OCI-LY3 (cell line): ENCODE measurements at regions not wholly inside any gene's neighbourhood (a gene's known extent, or its start where the extent isn't known, plus 50 kb on each side); places are given as distances from the start of the nearest gene placed in this dataset.

ENCODE experiments used
- H2AFZ ChIP-seq: fragments of 200-600, 300-600 bp; shearing (Covaris generic); 2 replicates; pipeline ENCODE4 v1.6.0; 2014; ENCODE audit warnings: antibody characterized with exemption, low read depth, low read length
- H3K27ac ChIP-seq: fragments of 200-600, 300-600 bp; sonication (generic); 2 replicates; pipeline ENCODE4 v1.5.1; 2014; ENCODE audit warnings: mild to moderate bottlenecking, low read length, moderate library complexity, mixed read lengths
- H3K27me3 ChIP-seq: fragments of 200-600, 300-600 bp; sonication (generic); 2 replicates; pipeline ENCODE4 v1.6.1; 2014; ENCODE audit warnings: low read depth, low read length, mixed read lengths
- H3K36me3 ChIP-seq: fragments of 200-600, 300-600 bp; sonication (generic); replicated peaks from 2 replicates; pipeline ENCODE3; 2014; ENCODE audit warnings: low read depth, low read length, mixed read lengths
- H3K4me1 ChIP-seq: fragments of 300-600, 200-600 bp; sonication (generic); 2 replicates; pipeline ENCODE4 v1.6.1; 2014; ENCODE audit warnings: low read length, mixed read lengths
- H3K4me2 ChIP-seq: fragments of 200-600, 300-600 bp; sonication (generic); 2 replicates; pipeline ENCODE4 v1.6.1; 2014; ENCODE audit warnings: low read length, mixed read lengths
- H3K4me3 ChIP-seq: fragments of 300-600, 200-600 bp; sonication (generic); 2 replicates; pipeline ENCODE4 v1.5.1; 2014; ENCODE audit warnings: antibody characterized with exemption, mild to moderate bottlenecking, low read length, moderate library complexity
- H3K79me2 ChIP-seq: fragments of 300-600, 200-600 bp; shearing (Covaris generic); 2 replicates; pipeline ENCODE4 v1.6.1; 2014; ENCODE audit warnings: mild to moderate bottlenecking, low read length, mixed read lengths
- H3K9ac ChIP-seq: fragments of 300-600, 200-600 bp; shearing (Covaris generic); 2 replicates; pipeline ENCODE4 v1.6.0; 2014; ENCODE audit warnings: mild to moderate bottlenecking, low read length, moderate library complexity
- H3K9me3 ChIP-seq: fragments of 200-600, 300-600 bp; shearing (Covaris generic); 2 replicates; pipeline ENCODE4 v1.6.1; 2014; ENCODE audit warnings: low read length, mixed read lengths; ENCODE audit not compliant: insufficient read depth
- H4K20me1 ChIP-seq: fragments of 200-600, 300-600 bp; sonication (generic); 2 replicates; pipeline ENCODE4 v1.6.1; 2016; ENCODE audit warnings: low read length, mixed read lengths; ENCODE audit not compliant: insufficient read depth
- EZH2phosphoT487 ChIP-seq: fragments of 200-600 bp; shearing (Covaris generic); IDR thresholded peaks from 2 replicates; pipeline ENCODE4 v1.6.1; 2018; ENCODE audit warnings: antibody characterized with exemption, mixed run types, low read depth
- TF ChIP-seq, protein P1 (sequence below): fragments of 200-600, 300-600 bp; sonication (generic); IDR thresholded peaks from 2 replicates; pipeline ENCODE4 v1.5.1; 2014; ENCODE audit warnings: antibody characterized with exemption, low read length, low read depth

GRCh38 chrX:44708470-44708869, 135.4 kb upstream of the DUSP21 start:
- no peaks in the 10 kb centered on the region for H3K9me3 ChIP-seq
- H3K79me2 ChIP-seq = no peaks in the 10 kb centered on the region
- no peaks in the 10 kb centered on the region for H3K27me3 ChIP-seq
- H2AFZ ChIP-seq = no peak overlapping the region
- H3K27ac ChIP-seq = no peak overlapping the region
- TF ChIP-seq, protein P1, sequence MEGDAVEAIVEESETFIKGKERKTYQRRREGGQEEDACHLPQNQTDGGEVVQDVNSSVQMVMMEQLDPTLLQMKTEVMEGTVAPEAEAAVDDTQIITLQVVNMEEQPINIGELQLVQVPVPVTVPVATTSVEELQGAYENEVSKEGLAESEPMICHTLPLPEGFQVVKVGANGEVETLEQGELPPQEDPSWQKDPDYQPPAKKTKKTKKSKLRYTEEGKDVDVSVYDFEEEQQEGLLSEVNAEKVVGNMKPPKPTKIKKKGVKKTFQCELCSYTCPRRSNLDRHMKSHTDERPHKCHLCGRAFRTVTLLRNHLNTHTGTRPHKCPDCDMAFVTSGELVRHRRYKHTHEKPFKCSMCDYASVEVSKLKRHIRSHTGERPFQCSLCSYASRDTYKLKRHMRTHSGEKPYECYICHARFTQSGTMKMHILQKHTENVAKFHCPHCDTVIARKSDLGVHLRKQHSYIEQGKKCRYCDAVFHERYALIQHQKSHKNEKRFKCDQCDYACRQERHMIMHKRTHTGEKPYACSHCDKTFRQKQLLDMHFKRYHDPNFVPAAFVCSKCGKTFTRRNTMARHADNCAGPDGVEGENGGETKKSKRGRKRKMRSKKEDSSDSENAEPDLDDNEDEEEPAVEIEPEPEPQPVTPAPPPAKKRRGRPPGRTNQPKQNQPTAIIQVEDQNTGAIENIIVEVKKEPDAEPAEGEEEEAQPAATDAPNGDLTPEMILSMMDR = no peak
- no peak for TF ChIP-seq EZH2phosphoT487
- no peak overlapping the region for H3K9ac ChIP-seq
- no peaks in the 10 kb centered on the region for H3K4me1 ChIP-seq
- no peak overlapping the region for H3K4me2 ChIP-seq
- H3K36me3 ChIP-seq = no peaks in the 10 kb centered on the region
- no peaks in the 10 kb centered on the region for H4K20me1 ChIP-seq
- H3K4me3 ChIP-seq = no peak overlapping the region

- Histone ChIP-seq H3K27me3 (no peaks in the 10 kb centered on the region), H3K36me3 (no peaks in the 10 kb centered on the region), H4K20me1 (no peaks in the 10 kb centered on the region), H3K4me1 (no peaks in the 10 kb centered on the region), H3K4me3 (no peak overlapping the region), H3K79me2 (no peaks in the 10 kb centered on the region), H3K4me2 (no peak overlapping the region), H2AFZ (no peak overlapping the region), H3K9ac (no peak overlapping the region), H3K27ac (no peak overlapping the region), H3K9me3 (no peaks in the 10 kb centered on the region)
- TF ChIP-seq EZH2phosphoT487 = no peak
- TF ChIP-seq, protein P1 = no peak
Observed at GRCh38 chrX:44705817-44706551, 137.8 kb upstream of the DUSP21 start.

- H4K20me1 ChIP-seq = no peaks in the 10 kb centered on the region
- H3K9ac ChIP-seq = no peak overlapping the region
- H3K36me3 ChIP-seq = no peaks in the 10 kb centered on the region
- no peaks in the 10 kb centered on the region for H3K4me1 ChIP-seq
- no peak overlapping the region for H3K4me2 ChIP-seq
- H3K79me2 ChIP-seq = no peaks in the 10 kb centered on the region
- no peak overlapping the region for H3K4me3 ChIP-seq
- no peak overlapping the region for H2AFZ ChIP-seq
- no peak overlapping the region for H3K27ac ChIP-seq
- no peaks in the 10 kb centered on the region for H3K9me3 ChIP-seq
- H3K27me3 ChIP-seq = no peaks in the 10 kb centered on the region
- TF ChIP-seq, protein P1 = no peak
- TF ChIP-seq EZH2phosphoT487 = no peak
Observed at GRCh38 chrX:44698357-44698756, 145.5 kb upstream of the DUSP21 start.

- Histone ChIP-seq H4K20me1 (no peaks in the 10 kb centered on the region), H3K9me3 (no peaks in the 10 kb centered on the region), H3K4me1 (no peaks in the 10 kb centered on the region), H3K36me3 (no peaks in the 10 kb centered on the region), H3K79me2 (no peaks in the 10 kb centered on the region), H3K9ac (no peak overlapping the region), H2AFZ (no peak overlapping the region), H3K4me2 (no peak overlapping the region), H3K27me3 (no peaks in the 10 kb centered on the region), H3K27ac (no peak overlapping the region), H3K4me3 (no peak overlapping the region)
- TF ChIP-seq, protein P1 = no peak
- no peak for TF ChIP-seq EZH2phosphoT487
Observed at GRCh38 chrX:44693255-44693654, 150.6 kb upstream of the DUSP21 start.
